IPS-20b (cell line): ENCODE measurements at regions not wholly inside any gene's neighbourhood (a gene's known extent, or its start where the extent isn't known, plus 50 kb on each side); places are given as distances from the start of the nearest gene placed in this dataset.

Source experiments
- H3K27ac ChIP-seq: one replicate; pipeline ENCODE4 v1.5.1; 2013; ENCODE audit warnings: low read length
- H3K27me3 ChIP-seq: 2 replicates; pipeline ENCODE4 v1.6.1; 2013; ENCODE audit warnings: mild to moderate bottlenecking, low read length, inconsistent platforms; ENCODE audit not compliant: insufficient read depth
- H3K36me3 ChIP-seq: 2 replicates; pipeline ENCODE4 v1.6.1; 2013; ENCODE audit warnings: low read depth, mild to moderate bottlenecking, inconsistent platforms, low read length, moderate library complexity; ENCODE audit not compliant: insufficient read depth
- H3K4me1 ChIP-seq: 2 replicates; pipeline ENCODE4 v1.6.1; 2013; ENCODE audit warnings: mild to moderate bottlenecking, control low read depth, inconsistent platforms, low read length, moderate library complexity; ENCODE audit not compliant: insufficient read depth
- H3K4me3 ChIP-seq: 2 replicates; pipeline ENCODE4 v1.5.1; 2013; ENCODE audit warnings: mild to moderate bottlenecking, low read length, inconsistent platforms
- H3K9ac ChIP-seq: 2 replicates; pipeline ENCODE4 v1.6.1; 2013; ENCODE audit warnings: low read depth, mild to moderate bottlenecking, inconsistent platforms, low read length, moderate library complexity
- H3K9me3 ChIP-seq: 2 replicates; pipeline ENCODE4 v1.6.1; 2013; ENCODE audit warnings: mild to moderate bottlenecking, low read depth, low read length, inconsistent platforms; ENCODE audit not compliant: insufficient read depth

- peaks cover 4% of the 10 kb centered on the region; the same call in 1 of the 2 replicates for H3K4me1 ChIP-seq
- no peaks in the 10 kb centered on the region for H3K36me3 ChIP-seq
- H3K27me3 ChIP-seq, result no peaks in the 10 kb centered on the region
- H3K9me3 ChIP-seq, result no peaks in the 10 kb centered on the region
- no peak overlapping the region for H3K4me3 ChIP-seq
- no peak overlapping the region for H3K9ac ChIP-seq
- no peak overlapping the region for H3K27ac ChIP-seq
These were observed 144.0 kb upstream of the ZRANB2 start for GRCh38 chr1:71224741-71225377.

- H3K27me3 ChIP-seq, result no peaks in the 10 kb centered on the region
- H3K4me3 ChIP-seq, result no peak overlapping the region
- no peaks in the 10 kb centered on the region for H3K9me3 ChIP-seq
- H3K36me3 ChIP-seq, result no peaks in the 10 kb centered on the region
- no peaks in the 10 kb centered on the region; the same call in 1 of the 2 replicates for H3K4me1 ChIP-seq
- H3K9ac ChIP-seq, result no peak overlapping the region
- no peak overlapping the region for H3K27ac ChIP-seq
These were observed 143.0 kb upstream of the ZRANB2 start for GRCh38 chr1:71223641-71224340.

GRCh38 chr1:71222668-71223067, 141.8 kb upstream of the ZRANB2 start:
- no peaks in the 10 kb centered on the region for H3K27me3 ChIP-seq
- H3K9ac ChIP-seq, result no peak overlapping the region
- no peak overlapping the region for H3K27ac ChIP-seq
- H3K4me3 ChIP-seq, result no peak overlapping the region
- H3K4me1 ChIP-seq, result no peaks in the 10 kb centered on the region
- no peaks in the 10 kb centered on the region for H3K9me3 ChIP-seq
- H3K36me3 ChIP-seq, result no peaks in the 10 kb centered on the region

GRCh38 chr1:71210718-71211117, 129.9 kb upstream of the ZRANB2 start:
- H3K9me3 ChIP-seq, result no peaks in the 10 kb centered on the region
- H3K9ac ChIP-seq, result no peak overlapping the region
- H3K27ac ChIP-seq, result no peak overlapping the region
- no peaks in the 10 kb centered on the region for H3K36me3 ChIP-seq
- no peak overlapping the region for H3K4me3 ChIP-seq
- no peaks in the 10 kb centered on the region for H3K4me1 ChIP-seq
- no peaks in the 10 kb centered on the region for H3K27me3 ChIP-seq

- no peak overlapping the region for H3K9ac ChIP-seq
- H3K27me3 ChIP-seq, result no peaks in the 10 kb centered on the region
- H3K4me3 ChIP-seq, result no peak overlapping the region
- H3K4me1 ChIP-seq, result no peaks in the 10 kb centered on the region
- no peaks in the 10 kb centered on the region for H3K9me3 ChIP-seq
- H3K27ac ChIP-seq, result no peak overlapping the region
- H3K36me3 ChIP-seq, result no peaks in the 10 kb centered on the region
These were observed 122.4 kb upstream of the ZRANB2 start for GRCh38 chr1:71203241-71203640.

GRCh38 chr1:71200503-71200902, 119.7 kb upstream of the ZRANB2 start:
- Histone ChIP-seq H3K27me3 (no peaks in the 10 kb centered on the region), H3K9ac (no peak overlapping the region), H3K36me3 (no peaks in the 10 kb centered on the region), H3K4me3 (no peak overlapping the region), H3K4me1 (no peaks in the 10 kb centered on the region), H3K27ac (no peak overlapping the region), H3K9me3 (no peaks in the 10 kb centered on the region)

- Histone ChIP-seq H3K4me1 (no peaks in the 10 kb centered on the region), H3K36me3 (no peaks in the 10 kb centered on the region), H3K27ac (no peak overlapping the region)
These were observed 115.8 kb upstream of the ZRANB2 start for GRCh38 chr1:71196685-71197084.

GRCh38 chr1:71193153-71193552, 112.3 kb upstream of the ZRANB2 start:
- Histone ChIP-seq H3K4me3 (no peak overlapping the region), H3K36me3 (no peaks in the 10 kb centered on the region), H3K4me1 (no peaks in the 10 kb centered on the region), H3K27me3 (no peaks in the 10 kb centered on the region), H3K9ac (no peak overlapping the region), H3K9me3 (no peaks in the 10 kb centered on the region), H3K27ac (no peak overlapping the region)

More at GRCh38 chr1:71196685-71197084, 115.8 kb upstream of the ZRANB2 start:
- Histone ChIP-seq H3K9me3 (no peaks in the 10 kb centered on the region), H3K4me3 (no peak overlapping the region), H3K9ac (no peak overlapping the region), H3K27me3 (no peaks in the 10 kb centered on the region)

GRCh38 chr1:71191520-71191919, 110.7 kb upstream of the ZRANB2 start:
- Histone ChIP-seq H3K27me3 (no peaks in the 10 kb centered on the region), H3K36me3 (no peaks in the 10 kb centered on the region), H3K9ac (no peak overlapping the region), H3K27ac (no peak overlapping the region), H3K9me3 (no peaks in the 10 kb centered on the region), H3K4me1 (no peaks in the 10 kb centered on the region), H3K4me3 (no peak overlapping the region)

- Histone ChIP-seq H3K9me3 (no peaks in the 10 kb centered on the region), H3K36me3 (no peaks in the 10 kb centered on the region), H3K4me1 (no peaks in the 10 kb centered on the region), H3K9ac (no peak overlapping the region), H3K4me3 (no peak overlapping the region), H3K27me3 (no peaks in the 10 kb centered on the region), H3K27ac (no peak overlapping the region)
These were observed 110.0 kb upstream of the ZRANB2 start for GRCh38 chr1:71190843-71191242.

- H3K36me3 ChIP-seq, result no peaks in the 10 kb centered on the region
- H3K27me3 ChIP-seq, result no peaks in the 10 kb centered on the region
- H3K4me3 ChIP-seq, result no peak overlapping the region
- no peak overlapping the region for H3K9ac ChIP-seq
- no peaks in the 10 kb centered on the region for H3K4me1 ChIP-seq
- no peak overlapping the region for H3K27ac ChIP-seq
- H3K9me3 ChIP-seq, result no peaks in the 10 kb centered on the region
These were observed 103.6 kb upstream of the ZRANB2 start for GRCh38 chr1:71184410-71184809.

- no peak overlapping the region for H3K9ac ChIP-seq
- H3K36me3 ChIP-seq, result no peaks in the 10 kb centered on the region
- H3K27ac ChIP-seq, result no peak overlapping the region
- no peaks in the 10 kb centered on the region for H3K9me3 ChIP-seq
- no peaks in the 10 kb centered on the region for H3K27me3 ChIP-seq
- H3K4me3 ChIP-seq, result no peak overlapping the region
- H3K4me1 ChIP-seq, result peaks cover 11% of the 10 kb centered on the region; the same call in 1 of the 2 replicates
These were observed 99.2 kb upstream of the ZRANB2 start for GRCh38 chr1:71179997-71180396.
